DLD1 (cell line): ENCODE measurements at regions not wholly inside any gene's neighbourhood (a gene's known extent, or its start where the extent isn't known, plus 50 kb on each side); places are given as distances from the start of the nearest gene placed in this dataset.

Source experiments
- in situ Hi-C: cut with HindIII; loops from 2 replicates; pipeline ENCODE4 v1.10.0; 2017; ENCODE audit warnings: low sequenced_read_pairs

- in situ Hi-C loops: no loop called here
Measured at GRCh38 chr10:47053081-47053798, 142.0 kb downstream of the PTPN20 start.

- in situ Hi-C loops: no loop called here
Measured at GRCh38 chr10:47054974-47055373, 143.7 kb downstream of the PTPN20 start.

- in situ Hi-C loops: no loop called here
Measured at GRCh38 chr10:47055386-47056246, 144.4 kb downstream of the PTPN20 start.

- in situ Hi-C loops: no loop called here
Measured at GRCh38 chr10:47056247-47056510, 145.0 kb downstream of the PTPN20 start.

- in situ Hi-C loops: no loop called here
Measured at GRCh38 chr10:47057471-47057870, 146.2 kb downstream of the PTPN20 start.

- in situ Hi-C loops: no loop called here
Measured at GRCh38 chr10:47058032-47058702, 146.9 kb downstream of the PTPN20 start.

- in situ Hi-C loops: no loop called here
Measured at GRCh38 chr10:47058961-47059391, 147.7 kb downstream of the PTPN20 start.

GRCh38 chr10:47059606-47060311 lies 148.5 kb downstream of the PTPN20 start:
- in situ Hi-C loops: no loop called here

GRCh38 chr10:47060356-47060755 lies 149.1 kb downstream of the PTPN20 start:
- in situ Hi-C loops: no loop called here

GRCh38 chr10:47060993-47061500 lies 149.8 kb downstream of the PTPN20 start:
- in situ Hi-C loops: no loop called here

- in situ Hi-C loops: no loop called here
Measured at GRCh38 chr10:47061776-47062175, 150.5 kb downstream of the PTPN20 start.

GRCh38 chr10:47062441-47063200 lies 151.4 kb downstream of the PTPN20 start:
- in situ Hi-C loops: no loop called here

- in situ Hi-C loops: no loop called here
Measured at GRCh38 chr10:47063858-47064257, 152.6 kb downstream of the PTPN20 start.

- in situ Hi-C loops: no loop called here
Measured at GRCh38 chr10:47065903-47066302, 154.7 kb downstream of the PTPN20 start.

- in situ Hi-C loops: no loop called here
Measured at GRCh38 chr10:47067949-47068940, 157.0 kb downstream of the PTPN20 start.

- in situ Hi-C loops: no loop called here
Measured at GRCh38 chr10:47070541-47070940, 159.3 kb downstream of the PTPN20 start.

- in situ Hi-C loops: no loop called here
Measured at GRCh38 chr10:47071891-47072290, 160.7 kb downstream of the PTPN20 start.

GRCh38 chr10:47073967-47074366 lies 162.7 kb downstream of the PTPN20 start:
- in situ Hi-C loops: no loop called here

GRCh38 chr10:47076949-47077361 lies 165.7 kb downstream of the PTPN20 start:
- in situ Hi-C loops: no loop called here
